Uterus (tissue), 3 donors: ENCODE measurements at regions not wholly inside any gene's neighbourhood (a gene's known extent, or its start where the extent isn't known, plus 50 kb on each side); places are given as distances from the start of the nearest gene placed in this dataset.

Experiments
- DNase-seq, 2 donors: peaks; one replicate each; pipeline ENCODE4 v3.0.0-alpha.2; 2019 to 2020
- H3K27ac ChIP-seq, 2 donors: fragments of 200-600 bp; sonication (generic); 1 replicate in 1 of 2; 2 replicates in 1 of 2; pipeline ENCODE4 v1.5.1; 2016 to 2018
- H3K27me3 ChIP-seq, 2 donors: fragments of 200-600 bp; sonication (generic); one replicate each; pipeline ENCODE4 v1.5.1; 2018 to 2019; ENCODE audit warnings: control low read depth in 1 of 2
- H3K36me3 ChIP-seq, 2 donors: fragments of 200-600 bp; sonication (generic); one replicate each; pipeline ENCODE4 v1.5.1; 2019; ENCODE audit warnings: control low read depth in 1 of 2
- H3K4me1 ChIP-seq, 2 donors: fragments of 200-600 bp; sonication (generic); one replicate each; pipeline ENCODE4 v1.5.1; 2018 to 2019; ENCODE audit warnings: control low read depth in 1 of 2
- H3K4me3 ChIP-seq, 2 donors: fragments of 200-600 bp; sonication (generic); 1 replicate in 1 of 2; 2 replicates in 1 of 2; pipeline ENCODE4 v1.5.1; 2018 to 2019; ENCODE audit warnings: mild to moderate bottlenecking in 1 of 2
- H3K9me3 ChIP-seq, 2 donors: fragments of 200-600 bp; sonication (generic); one replicate each; pipeline ENCODE4 v1.5.1; 2019; ENCODE audit warnings: control low read depth in 1 of 2
- CTCF ChIP-seq, 4 experiments: fragments of 200-600 bp in 2 of 4; fragments of 450-650 bp in 2 of 4; sonication (generic) in 2 of 4; IDR thresholded peaks; one replicate each; pipeline ENCODE4 v1.5.1; 2016 to 2019; ENCODE audit warnings: antibody characterized with exemption in 4 of 4, mild to moderate bottlenecking in 2 of 4, moderate library complexity in 1 of 4
- POLR2A ChIP-seq, 2 donors: fragments of 450-650 bp; IDR thresholded peaks; one replicate each; pipeline ENCODE4 v1.6.1; 2016; ENCODE audit warnings: antibody characterized with exemption in 2 of 2, mild to moderate bottlenecking in 1 of 2, moderate library complexity in 1 of 2
- intact Hi-C: fragments of 100-400 bp; cut with DNase I; formaldehyde crosslinking; loops from one replicate; pipeline ENCODE4 v1.15.1; 2023; ENCODE audit warnings: low total_unique reads
- donor health status: DM: yes; HTN: yes; CAD: no.

GRCh38 chr15:98437752-98438151 lies 210.6 kb upstream of the IGF1R start:
- H3K4me3 ChIP-seq = no peak overlapping the region
- no peaks in the 10 kb centered on the region for H3K4me1 ChIP-seq
- no peaks in the 10 kb centered on the region for H3K9me3 ChIP-seq
- no peak for TF ChIP-seq POLR2A (IDR thresholded peaks at IDR 0.05)
- TF ChIP-seq CTCF (IDR thresholded peaks at IDR 0.05) = no peak
- H3K27me3 ChIP-seq = no peaks in the 10 kb centered on the region
- no peak for DNase-seq
- H3K36me3 ChIP-seq = no peaks in the 10 kb centered on the region
- intact Hi-C loops = no loop called here
- no peak overlapping the region for H3K27ac ChIP-seq

DNA sequence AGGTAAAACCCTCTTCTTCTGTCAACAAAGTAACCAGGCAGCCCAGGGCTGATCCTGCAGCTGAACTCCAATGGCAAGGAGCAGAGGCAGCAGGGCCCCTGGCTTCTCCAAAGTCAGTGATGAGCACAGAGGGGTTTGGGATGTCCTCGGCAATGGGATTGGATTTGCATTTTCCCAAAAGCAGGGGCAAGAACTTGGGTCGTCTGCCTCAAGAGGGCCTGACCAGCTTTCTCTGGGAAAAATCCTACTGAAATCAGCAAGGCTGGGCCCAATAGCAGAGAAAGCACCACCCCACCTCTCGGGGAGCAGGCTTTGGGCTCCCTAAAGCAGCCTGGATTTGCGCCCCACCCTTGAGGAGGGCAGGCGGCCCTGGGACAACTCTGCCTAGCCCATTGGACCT lies 210.0 kb upstream of the IGF1R start:
- TF ChIP-seq POLR2A (IDR thresholded peaks at IDR 0.05) = no peak
- no peak for TF ChIP-seq CTCF (IDR thresholded peaks at IDR 0.05)
- H3K9me3 ChIP-seq = no peaks in the 10 kb centered on the region
- H3K27me3 ChIP-seq = no peaks in the 10 kb centered on the region
- no peaks in the 10 kb centered on the region for H3K4me1 ChIP-seq
- no peaks in the 10 kb centered on the region for H3K36me3 ChIP-seq
- intact Hi-C loops = no loop called here
- no peak overlapping the region for H3K4me3 ChIP-seq
- no peak for DNase-seq
- no peak overlapping the region for H3K27ac ChIP-seq

DNA sequence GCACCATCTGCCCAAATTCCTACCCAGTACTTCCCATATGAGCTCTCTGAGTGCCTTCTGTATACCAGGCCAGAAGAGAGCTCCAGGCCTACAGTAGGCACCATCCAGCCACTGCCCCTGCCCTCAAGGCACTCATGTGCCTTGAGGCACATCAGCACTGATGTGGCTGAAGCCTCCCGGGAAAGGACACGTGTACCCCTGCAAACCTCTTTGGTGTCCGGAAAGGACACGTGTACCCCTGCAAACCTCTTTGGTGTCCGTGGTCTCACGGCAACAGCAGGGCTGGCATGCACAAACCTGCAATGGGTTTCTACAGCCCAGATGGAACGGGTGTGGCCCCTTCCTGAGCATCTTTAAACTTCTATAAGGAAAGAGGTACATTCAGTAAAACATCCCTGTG lies 209.4 kb upstream of the IGF1R start:
- TF ChIP-seq CTCF (IDR thresholded peaks at IDR 0.05) (no peak), POLR2A (IDR thresholded peaks at IDR 0.05) (no peak)
- no peaks in the 10 kb centered on the region for H3K9me3 ChIP-seq
- H3K27ac ChIP-seq = no peak overlapping the region
- DNase-seq = no peak
- H3K36me3 ChIP-seq = no peaks in the 10 kb centered on the region
- intact Hi-C loops = no loop called here
- no peaks in the 10 kb centered on the region for H3K4me1 ChIP-seq
- H3K4me3 ChIP-seq = no peak overlapping the region
- H3K27me3 ChIP-seq = no peaks in the 10 kb centered on the region

- no peak overlapping the region for H3K4me3 ChIP-seq
- H3K27me3 ChIP-seq = no peaks in the 10 kb centered on the region
- H3K36me3 ChIP-seq = no peaks in the 10 kb centered on the region
- no peaks in the 10 kb centered on the region for H3K4me1 ChIP-seq
- no peak for DNase-seq
- TF ChIP-seq CTCF (IDR thresholded peaks at IDR 0.05) (no peak), POLR2A (IDR thresholded peaks at IDR 0.05) (no peak)
- intact Hi-C loops = no loop called here
- no peak overlapping the region for H3K27ac ChIP-seq
- no peaks in the 10 kb centered on the region for H3K9me3 ChIP-seq
Observed at GRCh38 chr15:98439523-98439942, 208.8 kb upstream of the IGF1R start.

- H3K4me3 ChIP-seq = no peak overlapping the region
- no peaks in the 10 kb centered on the region for H3K9me3 ChIP-seq
- no peaks in the 10 kb centered on the region for H3K36me3 ChIP-seq
- H3K27ac ChIP-seq = no peak overlapping the region
- no peaks in the 10 kb centered on the region for H3K27me3 ChIP-seq
- no peaks in the 10 kb centered on the region for H3K4me1 ChIP-seq
- TF ChIP-seq CTCF (IDR thresholded peaks at IDR 0.05) = no peak
- no peak for TF ChIP-seq POLR2A (IDR thresholded peaks at IDR 0.05)
- no peak for DNase-seq
- intact Hi-C loops = no loop called here
Observed at GRCh38 chr15:98440917-98441316, 207.4 kb upstream of the IGF1R start.
